Aorta (tissue), 5 donors: ENCODE measurements at regions not wholly inside any gene's neighbourhood (a gene's known extent, or its start where the extent isn't known, plus 50 kb on each side); places are given as distances from the start of the nearest gene placed in this dataset.

ENCODE experiments used
- ATAC-seq: fragments of 200-7000 bp; cut with Tn5 transposase; one replicate; pipeline ENCODE4 v1.9.1; 2022; ENCODE audit warnings: moderate library complexity; ENCODE audit not compliant: low FRiP score
- DNase-seq, 2 donors: peaks; one replicate each; pipeline ENCODE4 v3.0.0-alpha.2; 2020
- H3K27ac ChIP-seq, 2 donors: one replicate each; pipeline ENCODE4 v1.5.1; 2013; ENCODE audit warnings: low read length in 2 of 2, mild to moderate bottlenecking in 2 of 2, moderate library complexity in 2 of 2, control low read depth in 1 of 2, inconsistent platforms in 1 of 2, low read depth in 1 of 2
- H3K27me3 ChIP-seq, 2 donors: one replicate each; pipeline ENCODE4 v1.6.1; 2013; ENCODE audit warnings: control low read depth in 1 of 2, low read length in 1 of 2, mild to moderate bottlenecking in 1 of 2, moderate library complexity in 1 of 2; ENCODE audit not compliant: insufficient read depth in 2 of 2, control insufficient read depth in 1 of 2
- H3K36me3 ChIP-seq, 2 donors: one replicate each; pipeline ENCODE4 v1.6.1; 2013; ENCODE audit warnings: control low read depth in 1 of 2, low read length in 1 of 2, mild to moderate bottlenecking in 1 of 2; ENCODE audit not compliant: insufficient read depth in 2 of 2, control insufficient read depth in 1 of 2
- H3K4me1 ChIP-seq, 2 donors: one replicate each; pipeline ENCODE4 v1.6.1; 2013; ENCODE audit warnings: low read length in 2 of 2, control low read depth in 1 of 2, mild to moderate bottlenecking in 1 of 2, moderate library complexity in 1 of 2; ENCODE audit not compliant: insufficient read depth in 2 of 2, control insufficient read depth in 1 of 2
- H3K4me3 ChIP-seq, 2 donors: one replicate each; pipeline ENCODE4 v1.5.1; 2013; ENCODE audit warnings: low read length in 2 of 2, control low read depth in 1 of 2, mild to moderate bottlenecking in 1 of 2
- H3K9me3 ChIP-seq: one replicate; pipeline ENCODE4 v1.6.1; 2013; ENCODE audit warnings: mild to moderate bottlenecking, low read length; ENCODE audit not compliant: control insufficient read depth
- WGBS, 2 donors: extraction: QIAGEN DNeasy Blood & Tissue Kit; methylation state at CpG; one replicate each; pipeline ENCODE4 v1.1.7; 2013; 5-methylcytosine and 5-hydroxymethylcytosine counted together
- intact Hi-C, 2 donors: fragments of 100-400 bp; cut with DNase I; formaldehyde crosslinking; loops; one replicate each; pipeline versions ENCODE4 v1.14.2 to v1.15.0; 2022
- donor health status: healthy with polysubstance abuse.
- donor health status: Bipolar disorder and iron deficiency.
- donor health status: DM: no; HTN: no; CAD: no.
- donor health status: DM: no; HTN: no; CAD: no.
- donor health status: DM: yes; HTN: yes; CAD: no.

GRCh38 chr10:131785121-131785460, 115.7 kb upstream of the PPP2R2D start:
- no peaks in the 10 kb centered on the region for H3K9me3 ChIP-seq
- ATAC-seq = no peak
- no peaks in the 10 kb centered on the region for H3K27me3 ChIP-seq
- no peaks in the 10 kb centered on the region for H3K36me3 ChIP-seq
- no peak overlapping the region for H3K4me3 ChIP-seq
- intact Hi-C loops = loop anchor here (5.0 to 10.0 kb wide), 2 partner anchors 1593 to 1600 kb away; no protein-coding TSS in a partner anchor
- no peaks in the 10 kb centered on the region for H3K4me1 ChIP-seq
- no peak overlapping the region for H3K27ac ChIP-seq
- DNase-seq = no peak
- WGBS, 2 donors = 69 to 82% methylated on average over 11 of the region's 11 CpGs

GRCh38 chr10:131786756-131787605, 113.8 kb upstream of the PPP2R2D start:
- Histone ChIP-seq H3K4me3 (no peak overlapping the region), H3K4me1 (no peaks in the 10 kb centered on the region), H3K36me3 (no peaks in the 10 kb centered on the region), H3K27ac (no peak overlapping the region), H3K27me3 (no peaks in the 10 kb centered on the region), H3K9me3 (no peaks in the 10 kb centered on the region)
- intact Hi-C loops = loop anchor here (5.0 to 10.0 kb wide), 2 partner anchors 1595 to 1602 kb away; no protein-coding TSS in a partner anchor
- ATAC-seq (no peak), DNase-seq (no peak)
- WGBS, 2 donors = 46 to 47% methylated on average over 13 of the region's 13 CpGs

- 71 to 72% methylated on average over 4 of the region's 4 CpGs for WGBS, 2 donors
- ATAC-seq = no peak
- intact Hi-C loops = loop anchor here (5.0 to 10.0 kb wide), 2 partner anchors 1596 to 1603 kb away; no protein-coding TSS in a partner anchor
Observed at GRCh38 chr10:131787961-131788360, 112.8 kb upstream of the PPP2R2D start.

GRCh38 chr10:131788386-131788785, 112.4 kb upstream of the PPP2R2D start:
- no peaks in the 10 kb centered on the region for H3K9me3 ChIP-seq
- intact Hi-C loops = loop anchor here (5.0 to 10.0 kb wide), 2 partner anchors 1596 to 1604 kb away; no protein-coding TSS in a partner anchor
- WGBS, 2 donors = 32 to 37% methylated on average over 6 of the region's 6 CpGs
- ATAC-seq = no peak
- peak in 1 of 2 donors; percentile 26 for DNase-seq
- no peaks in the 10 kb centered on the region for H3K36me3 ChIP-seq
- H3K27ac ChIP-seq = no peak overlapping the region
- H3K4me1 ChIP-seq = no peaks in the 10 kb centered on the region
- no peak overlapping the region for H3K4me3 ChIP-seq
- H3K27me3 ChIP-seq = no peaks in the 10 kb centered on the region

More at GRCh38 chr10:131787961-131788360, 112.8 kb upstream of the PPP2R2D start:
- Histone ChIP-seq H3K4me3 (no peak overlapping the region), H3K27me3 (no peaks in the 10 kb centered on the region), H3K27ac (no peak overlapping the region), H3K36me3 (no peaks in the 10 kb centered on the region), H3K4me1 (no peaks in the 10 kb centered on the region), H3K9me3 (no peaks in the 10 kb centered on the region)
- DNase-seq = peak in 1 of 2 donors; percentile 42

- H3K4me3 ChIP-seq = no peak overlapping the region
- H3K36me3 ChIP-seq = no peaks in the 10 kb centered on the region
- H3K4me1 ChIP-seq = no peaks in the 10 kb centered on the region
- no peaks in the 10 kb centered on the region for H3K9me3 ChIP-seq
- no peak for ATAC-seq
- no peaks in the 10 kb centered on the region for H3K27me3 ChIP-seq
- DNase-seq = no peak
- no peak overlapping the region for H3K27ac ChIP-seq
- intact Hi-C loops = loop anchor here (5.0 to 10.0 kb wide), 2 partner anchors 1597 to 1605 kb away; no protein-coding TSS in a partner anchor
- WGBS, 2 donors = 79 to 82% methylated on average over 7 of the region's 7 CpGs
Observed at GRCh38 chr10:131789516-131789915, 111.3 kb upstream of the PPP2R2D start.

- H3K27ac ChIP-seq = no peak overlapping the region
- ATAC-seq (no peak), DNase-seq (no peak)
- WGBS, 2 donors = 85 to 87% methylated on average over 4 of the region's 4 CpGs
- no peaks in the 10 kb centered on the region for H3K36me3 ChIP-seq
- intact Hi-C loops = no loop called here
- H3K27me3 ChIP-seq = no peaks in the 10 kb centered on the region
- no peak overlapping the region for H3K4me3 ChIP-seq
- H3K9me3 ChIP-seq = no peaks in the 10 kb centered on the region
- no peaks in the 10 kb centered on the region for H3K4me1 ChIP-seq
Observed at GRCh38 chr10:131790021-131790420, 110.8 kb upstream of the PPP2R2D start.

GRCh38 chr10:131792011-131792651, 108.7 kb upstream of the PPP2R2D start:
- ATAC-seq (no peak), DNase-seq (peak in 1 of 2 donors; percentile 47)
- peaks cover under 1% of the 10 kb centered on the region for H3K9me3 ChIP-seq
- no peaks in the 10 kb centered on the region for H3K36me3 ChIP-seq
- no peaks in the 10 kb centered on the region for H3K27me3 ChIP-seq
- 79 to 82% methylated on average over 12 of the region's 12 CpGs for WGBS, 2 donors
- no peak overlapping the region for H3K4me3 ChIP-seq
- H3K27ac ChIP-seq = no peak overlapping the region
- intact Hi-C loops = no loop called here
- no peaks in the 10 kb centered on the region for H3K4me1 ChIP-seq

GRCh38 chr10:131792809-131793208, 108.0 kb upstream of the PPP2R2D start:
- 75 to 85% methylated on average over 7 of the region's 7 CpGs for WGBS, 2 donors
- Histone ChIP-seq H3K27me3 (no peaks in the 10 kb centered on the region), H3K4me1 (no peaks in the 10 kb centered on the region), H3K9me3 (peaks cover 3% of the 10 kb centered on the region), H3K36me3 (no peaks in the 10 kb centered on the region), H3K27ac (no peak overlapping the region), H3K4me3 (no peak overlapping the region)
- DNase-seq = peak in 1 of 2 donors; percentile 52
- intact Hi-C loops = no loop called here
- no peak for ATAC-seq
